ENCODE measurements at regions not wholly inside any gene's neighbourhood (a gene's known extent, or its start where the extent isn't known, plus 50 kb on each side); places are given as distances from the start of the nearest gene placed in this dataset.
A peak's percentile ranks its signal among the peaks of the same experiment; 100 is the strongest.

DNA sequence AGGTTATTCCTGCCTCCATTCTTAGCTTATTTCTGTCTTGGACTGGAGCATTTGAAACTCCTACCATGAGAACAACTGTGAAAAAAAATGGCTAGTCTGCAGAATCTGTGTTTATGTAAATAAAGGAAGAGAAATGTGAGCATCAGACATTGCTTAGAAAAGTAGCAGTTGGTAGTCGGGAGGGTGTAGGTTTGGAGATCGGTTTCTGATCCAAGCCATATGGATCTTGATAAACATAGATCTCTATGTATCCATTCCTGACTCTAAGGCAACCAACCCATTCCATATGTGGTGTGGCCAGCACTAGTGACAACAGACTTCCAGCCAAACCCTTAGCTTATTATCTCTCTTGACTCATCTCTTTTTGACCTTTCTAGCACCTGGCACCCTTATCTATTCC, 127.1 kb downstream of the NMUR2 start:
- in situ Hi-C loops (cut with HindIII; ENCODE audit: low sequenced_read_pairs): no loop called here
- DNase-seq (ENCODE audit: low spot score): no peak

DNA sequence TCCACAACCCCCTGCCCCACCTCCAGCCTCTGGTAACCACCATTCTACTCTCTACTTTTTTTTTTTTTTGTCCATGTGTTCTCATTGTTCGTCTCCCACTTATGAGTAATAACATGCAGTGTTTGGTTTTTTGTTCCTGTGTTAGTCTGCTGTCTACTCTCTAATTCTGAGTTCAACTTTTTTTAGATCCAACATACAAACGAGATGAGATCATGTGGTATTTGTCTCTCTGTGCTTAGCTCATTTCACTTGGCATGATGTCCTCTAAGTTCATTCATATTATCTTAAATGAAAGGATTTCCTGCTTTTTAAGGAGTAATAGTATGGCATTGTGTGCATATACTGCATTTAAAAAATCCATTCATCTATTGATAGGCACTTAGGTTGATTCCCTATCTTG, 130.9 kb downstream of the NMUR2 start:
- in situ Hi-C loops (cut with HindIII; ENCODE audit: low sequenced_read_pairs): no loop called here
- no peak for DNase-seq (ENCODE audit: low spot score)

DNA sequence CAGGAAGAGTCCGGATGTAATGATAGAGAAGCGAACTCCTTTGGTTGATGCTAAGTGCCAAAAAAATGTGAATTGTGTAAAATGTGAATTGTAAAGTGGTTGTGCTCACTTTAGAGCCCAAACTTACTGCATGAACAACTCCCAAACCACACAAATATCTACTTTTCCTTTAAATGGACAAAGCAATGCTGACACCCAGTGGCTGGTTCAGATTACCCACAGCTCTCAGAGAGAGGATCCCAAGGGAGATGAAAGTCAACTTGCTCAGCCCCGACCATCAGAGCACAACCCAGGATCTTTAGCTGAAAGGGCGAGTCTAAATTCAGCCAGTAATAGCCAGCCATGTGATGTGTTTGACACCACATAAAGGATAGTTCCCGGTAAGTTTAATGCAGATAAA, 133.7 kb downstream of the NMUR2 start:
- in situ Hi-C loops (cut with HindIII; ENCODE audit: low sequenced_read_pairs): no loop called here
- DNase-seq (ENCODE audit: low spot score): peak; percentile 39

DNA sequence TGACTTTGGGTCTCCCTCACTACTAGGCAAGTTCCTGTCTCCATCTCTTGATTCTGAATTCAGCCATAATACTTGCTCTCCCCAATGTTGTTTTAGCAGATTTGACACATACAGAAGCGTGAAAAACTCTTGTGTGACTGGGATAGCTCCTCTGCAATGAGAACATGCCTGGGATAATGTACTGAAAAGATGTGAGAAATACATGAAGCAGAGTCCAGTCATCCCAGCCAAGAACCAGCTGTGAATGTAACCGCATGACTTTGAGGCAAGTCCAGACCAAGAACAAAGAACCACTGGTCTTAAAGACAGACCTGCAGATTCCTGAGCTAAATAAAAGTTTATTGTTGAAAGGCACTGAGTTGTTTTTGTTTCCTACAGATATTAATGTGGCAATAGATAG, 135.0 kb downstream of the NMUR2 start:
- in situ Hi-C loops (cut with HindIII; ENCODE audit: low sequenced_read_pairs): no loop called here
- DNase-seq (ENCODE audit: low spot score): no peak

DNA sequence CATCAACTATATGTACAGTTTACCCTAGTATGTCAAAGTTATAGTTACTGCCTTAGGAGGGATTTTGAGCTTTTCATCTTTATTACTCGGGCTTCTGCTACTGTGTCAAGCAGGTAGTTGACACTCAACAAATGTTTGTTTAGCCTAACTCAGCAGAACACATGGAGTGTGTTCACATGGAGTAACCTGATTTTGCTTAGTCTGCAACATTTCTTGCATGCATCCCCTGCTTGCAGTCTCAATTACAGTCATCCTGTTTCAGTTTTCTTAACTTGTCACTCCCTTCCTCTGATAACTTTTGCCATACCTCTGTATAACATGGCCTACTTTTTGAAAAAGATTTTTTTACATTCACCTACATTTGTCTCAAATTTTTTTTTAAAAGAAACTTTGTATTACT, 135.5 kb downstream of the NMUR2 start:
- in situ Hi-C loops (cut with HindIII; ENCODE audit: low sequenced_read_pairs): no loop called here
- no peak for DNase-seq (ENCODE audit: low spot score)

DNA sequence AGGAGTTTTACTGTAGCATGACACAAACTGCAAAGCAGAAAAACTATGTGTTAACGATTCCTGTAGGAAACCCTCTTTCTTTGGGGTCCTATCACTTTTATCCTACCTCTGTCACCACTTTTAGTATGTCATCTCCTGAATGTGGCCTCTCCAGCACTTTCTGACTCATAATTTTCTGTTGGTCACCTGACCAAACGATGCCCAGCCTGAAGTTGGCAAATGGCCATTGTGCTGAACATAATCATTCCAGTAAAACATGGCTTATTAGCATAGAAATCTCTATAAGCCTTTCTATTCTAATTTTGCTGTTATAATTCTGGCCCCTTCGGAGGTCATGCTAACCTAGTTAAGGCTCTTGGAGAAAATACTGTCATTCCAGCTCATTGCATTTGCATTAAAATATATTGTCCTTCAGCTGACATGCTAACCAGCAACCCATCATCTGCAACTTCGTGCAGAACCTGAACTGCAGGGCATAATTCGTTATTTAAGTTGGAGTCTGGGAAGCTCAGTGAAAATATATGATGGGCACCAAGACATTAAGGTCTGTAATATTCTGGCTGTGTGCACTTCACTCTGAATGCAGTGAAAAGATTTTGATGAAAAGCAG, 140.3 kb downstream of the NMUR2 start:
- in situ Hi-C loops (cut with HindIII; ENCODE audit: low sequenced_read_pairs): no loop called here
- DNase-seq (ENCODE audit: low spot score): no peak

DNA sequence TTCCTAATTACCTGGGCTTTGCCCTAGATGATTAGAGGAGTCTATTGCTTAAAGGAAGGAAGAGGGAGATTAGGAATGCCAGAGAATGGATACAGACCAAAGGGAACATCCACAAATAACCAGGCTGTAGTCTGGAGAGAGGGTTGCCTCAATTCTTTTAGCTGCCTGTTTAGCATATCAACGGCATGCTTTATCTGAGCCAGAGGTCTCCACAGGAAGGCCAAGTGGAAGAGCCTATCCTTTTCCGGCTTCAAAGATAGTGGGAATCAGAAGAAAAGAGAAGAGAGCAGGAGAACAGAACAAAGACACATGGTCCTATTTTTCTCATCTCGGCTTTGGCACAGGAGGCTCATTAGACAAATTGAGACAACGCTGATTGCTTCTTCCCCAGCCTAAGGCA, 142.4 kb downstream of the NMUR2 start:
- in situ Hi-C loops (cut with HindIII; ENCODE audit: low sequenced_read_pairs): no loop called here
- no peak for DNase-seq (ENCODE audit: low spot score)

DNA sequence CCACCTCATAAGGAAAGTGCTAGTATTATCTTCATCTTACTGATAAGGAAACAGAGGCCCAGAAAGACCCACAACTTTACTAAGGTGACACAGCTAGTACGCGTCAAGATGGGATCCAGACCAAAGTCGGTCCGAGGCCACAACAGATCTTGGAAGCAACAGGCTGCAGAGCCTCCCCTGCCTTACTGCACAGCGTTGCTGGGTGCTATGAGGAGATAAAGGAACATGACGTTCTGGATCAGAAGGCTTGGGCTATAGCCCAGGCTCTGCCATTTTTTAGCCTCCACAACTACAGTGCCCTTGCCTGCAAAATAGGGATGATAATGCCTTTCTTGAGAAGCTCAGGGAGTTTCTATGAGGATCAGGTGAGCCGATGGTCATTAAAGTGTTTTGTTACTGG, 144.1 kb downstream of the NMUR2 start:
- no peak for DNase-seq (ENCODE audit: low spot score)
- in situ Hi-C loops (cut with HindIII; ENCODE audit: low sequenced_read_pairs): no loop called here

DNA sequence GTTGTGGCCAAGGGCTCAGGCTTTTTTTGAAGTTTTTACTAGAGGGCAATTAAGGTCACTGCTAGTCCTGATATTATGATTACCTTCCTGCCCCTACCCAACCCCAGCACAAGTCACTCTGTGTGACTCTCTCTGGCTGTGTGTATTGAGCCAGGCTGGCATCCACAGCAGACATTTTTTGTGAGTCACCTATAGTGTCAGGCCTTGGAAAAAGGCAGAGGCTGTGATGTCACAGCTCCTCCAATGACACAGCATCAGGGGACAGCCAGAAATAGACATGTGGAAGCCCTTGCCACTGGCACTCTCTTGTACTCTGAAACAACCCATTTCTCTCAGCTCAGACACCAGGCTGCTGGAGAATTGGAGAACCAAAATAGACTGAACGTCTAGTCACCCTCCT, 145.4 kb downstream of the NMUR2 start:
- DNase-seq (ENCODE audit: low spot score): no peak
- in situ Hi-C loops (cut with HindIII; ENCODE audit: low sequenced_read_pairs): no loop called here

DNA sequence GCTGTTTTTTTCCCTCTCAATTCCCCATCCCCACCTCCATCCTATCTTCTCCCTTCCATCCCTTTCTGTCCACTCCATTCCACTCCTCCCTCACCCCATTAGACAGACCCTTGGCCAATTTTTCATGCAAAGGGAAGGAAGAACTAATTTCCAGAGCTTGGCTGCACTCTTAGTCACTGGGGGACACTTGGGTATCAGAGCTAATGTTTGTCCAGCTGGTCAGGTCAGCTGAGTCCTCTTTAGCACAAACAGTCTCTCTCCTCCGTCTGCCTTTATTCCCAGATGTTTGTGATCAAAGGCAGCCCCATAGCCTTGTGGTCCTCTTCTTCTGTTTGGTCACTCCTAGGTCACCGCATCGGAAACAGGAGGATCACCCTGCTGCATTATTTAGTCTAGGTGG, 148.5 kb downstream of the NMUR2 start:
- no peak for DNase-seq (ENCODE audit: low spot score)
- in situ Hi-C loops (cut with HindIII; ENCODE audit: low sequenced_read_pairs): no loop called here

DNA sequence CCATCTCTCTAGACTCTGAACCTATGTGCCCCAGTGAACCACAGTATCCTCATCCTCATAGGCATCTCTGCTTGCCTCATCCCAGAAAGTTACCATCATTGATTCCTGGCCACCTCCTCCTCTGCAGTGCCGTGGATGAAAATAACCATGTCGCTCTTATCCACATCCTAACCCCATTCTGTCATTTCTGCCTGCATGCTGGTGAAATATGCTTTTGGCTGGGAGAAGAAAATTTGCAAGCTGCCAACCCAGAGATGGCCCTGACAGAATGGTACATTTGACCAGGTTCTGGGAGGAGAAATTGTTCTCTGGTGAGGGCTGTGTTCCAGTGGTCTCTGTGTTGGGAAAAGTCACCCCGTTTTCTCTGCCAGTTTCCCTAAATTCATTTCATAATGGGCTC, 149.7 kb downstream of the NMUR2 start:
- in situ Hi-C loops (cut with HindIII; ENCODE audit: low sequenced_read_pairs): no loop called here

DNA sequence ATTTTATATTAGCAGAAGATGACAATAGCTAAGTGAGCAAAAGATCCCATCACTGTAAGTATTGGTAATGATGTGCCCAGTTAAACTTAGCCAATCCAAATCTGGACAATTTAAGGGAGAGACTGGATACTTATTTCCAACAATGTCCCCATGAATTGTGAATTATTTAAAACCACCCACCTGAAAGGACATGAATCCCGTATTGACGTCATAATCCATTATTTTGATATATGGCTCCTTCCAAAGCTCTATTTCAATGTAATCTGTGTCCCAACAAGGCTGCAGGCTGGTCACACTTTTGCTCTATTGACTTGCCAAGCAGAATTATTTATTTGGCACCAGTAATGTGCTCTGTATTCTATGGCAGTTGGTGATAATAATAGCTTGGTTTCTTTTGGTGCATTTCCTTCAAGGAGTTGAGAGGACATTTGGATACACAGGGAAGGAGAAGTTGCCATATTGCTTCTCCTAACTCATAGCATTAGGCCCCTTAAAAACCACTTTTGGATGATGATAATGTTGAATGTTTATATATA, 157.2 kb downstream of the NMUR2 start:
- in situ Hi-C loops (cut with HindIII; ENCODE audit: low sequenced_read_pairs): no loop called here
- DNase-seq (ENCODE audit: low spot score): peak; percentile 70

More for the DNA sequence above, 149.7 kb downstream of the NMUR2 start:
- DNase-seq (ENCODE audit: low spot score): peak; percentile 88

DNA sequence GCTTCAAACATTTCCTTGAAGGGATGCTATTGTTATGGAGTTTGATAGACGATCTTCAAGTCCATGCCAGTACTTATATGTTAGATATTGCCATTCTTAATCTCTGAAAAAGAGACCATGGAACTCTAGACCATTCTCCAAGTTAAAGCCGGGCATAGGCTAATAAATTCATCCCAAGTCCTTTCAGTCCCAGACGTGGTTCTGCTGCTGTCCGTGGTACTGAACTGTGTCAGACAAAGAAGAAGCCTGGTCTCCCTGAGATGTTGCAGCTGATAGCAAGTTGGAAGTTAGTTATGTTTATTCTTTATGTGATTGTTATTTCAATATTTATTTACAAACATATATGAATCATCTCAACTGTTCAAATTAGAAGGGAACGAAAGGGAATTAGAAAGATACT, 158.7 kb downstream of the NMUR2 start:
- no peak for DNase-seq (ENCODE audit: low spot score)
- in situ Hi-C loops (cut with HindIII; ENCODE audit: low sequenced_read_pairs): no loop called here

DNA sequence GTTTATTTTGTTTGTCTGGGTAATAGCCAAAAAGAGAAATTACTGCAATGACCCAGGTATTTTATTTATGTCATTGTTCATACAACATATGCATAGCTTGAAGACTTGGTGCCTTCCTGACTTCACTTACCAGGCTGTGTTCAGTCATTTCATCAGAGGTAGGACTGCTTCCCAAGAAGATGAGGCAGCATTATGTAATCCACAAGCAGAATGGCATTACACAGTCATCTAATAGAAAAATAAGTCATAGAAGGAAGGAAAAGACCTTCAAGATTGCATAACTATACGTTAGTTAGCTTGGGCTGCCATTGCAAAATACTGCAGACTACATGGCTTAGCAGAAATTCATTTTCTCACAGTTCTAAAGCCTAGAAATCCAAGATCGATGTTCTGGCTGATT, 167.5 kb downstream of the NMUR2 start:
- DNase-seq (ENCODE audit: low spot score): no peak
- in situ Hi-C loops (cut with HindIII; ENCODE audit: low sequenced_read_pairs): no loop called here

DNA sequence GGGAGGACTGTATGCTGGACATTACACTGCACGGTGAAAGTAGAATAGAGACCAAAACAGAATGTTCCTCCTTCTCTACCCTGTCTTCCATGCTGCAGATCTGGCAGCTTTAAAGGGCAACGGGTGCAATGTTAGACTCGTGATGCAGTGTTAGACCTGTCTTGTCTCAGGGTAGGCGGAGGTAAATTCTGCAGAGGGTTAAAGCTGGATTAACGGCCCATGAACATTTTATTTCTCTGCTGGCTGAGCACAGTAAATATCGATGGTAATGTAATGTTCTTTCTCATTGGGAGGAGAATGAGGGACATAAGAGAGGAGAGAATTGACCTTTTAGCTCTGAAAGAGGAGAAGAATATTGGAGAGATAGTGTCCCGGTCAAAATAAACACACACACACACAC, 178.9 kb downstream of the NMUR2 start:
- in situ Hi-C loops (cut with HindIII; ENCODE audit: low sequenced_read_pairs): no loop called here

DNA sequence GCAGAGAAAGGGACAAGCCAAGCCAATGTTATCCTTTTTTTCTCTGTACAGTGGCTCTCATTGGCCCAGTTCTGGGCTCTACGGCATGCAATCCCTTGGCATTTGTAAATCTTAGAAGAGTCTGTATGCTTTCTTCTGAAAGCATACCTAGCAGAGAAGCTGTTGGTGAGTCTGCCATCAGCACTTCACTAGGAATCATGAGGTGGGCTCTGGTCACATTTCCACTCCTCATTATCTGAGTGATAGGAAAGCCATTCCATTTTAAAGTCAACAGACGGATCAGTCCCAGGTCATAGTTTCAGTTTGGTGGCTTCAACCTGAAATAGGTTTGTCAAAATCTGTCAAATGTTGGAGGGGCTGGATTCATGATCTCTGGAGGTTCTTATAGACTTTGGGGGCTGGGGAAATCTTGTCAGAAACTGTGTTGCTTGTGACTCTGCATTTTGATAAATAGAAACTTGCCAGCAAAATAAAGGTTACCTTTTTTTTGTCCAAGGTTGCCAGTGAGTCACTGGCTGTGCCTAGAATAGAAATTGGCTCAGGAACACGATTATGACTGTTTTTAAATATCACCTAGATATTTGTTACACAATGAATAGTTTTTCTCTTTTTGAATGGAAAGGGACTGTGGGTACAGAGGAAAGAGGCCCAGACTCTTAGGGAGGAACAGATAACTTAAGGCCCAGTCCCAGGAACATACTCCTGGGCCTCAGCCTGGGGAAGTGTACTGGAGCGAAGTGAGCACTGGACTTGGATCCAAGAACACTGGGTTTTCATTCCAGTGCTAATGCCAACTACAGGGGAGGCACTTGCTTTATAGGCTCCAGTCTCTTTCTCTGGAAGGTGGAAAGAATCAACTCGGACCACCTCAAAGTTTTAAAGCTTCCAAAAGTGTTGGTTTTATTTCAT, 183.1 kb downstream of the NMUR2 start:
- DNase-seq (ENCODE audit: low spot score): peak; percentile 35
- in situ Hi-C loops (cut with HindIII; ENCODE audit: low sequenced_read_pairs): no loop called here

More for the DNA sequence above, 178.9 kb downstream of the NMUR2 start:
- no peak for DNase-seq (ENCODE audit: low spot score)

DNA sequence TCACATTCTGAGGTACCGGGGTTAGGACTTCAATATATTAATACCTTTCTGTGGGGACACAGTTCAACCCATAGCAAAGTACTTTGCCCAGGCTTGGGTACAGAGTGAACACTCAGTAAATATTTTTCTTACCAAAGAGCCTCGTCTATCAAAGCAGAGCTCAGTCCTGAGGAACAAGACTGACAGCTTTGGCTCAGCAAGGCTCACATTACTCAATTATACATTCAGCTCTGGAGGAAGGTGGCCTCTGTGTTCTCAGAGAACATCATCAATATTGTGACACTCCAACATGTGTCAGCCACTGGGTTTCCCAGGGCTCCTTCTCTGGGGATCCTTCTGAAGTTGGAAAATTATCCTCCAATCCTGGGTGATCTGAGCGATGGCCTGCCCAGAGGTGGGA, 186.4 kb downstream of the NMUR2 start:
- no peak for DNase-seq (ENCODE audit: low spot score)
- in situ Hi-C loops (cut with HindIII; ENCODE audit: low sequenced_read_pairs): no loop called here

DNA sequence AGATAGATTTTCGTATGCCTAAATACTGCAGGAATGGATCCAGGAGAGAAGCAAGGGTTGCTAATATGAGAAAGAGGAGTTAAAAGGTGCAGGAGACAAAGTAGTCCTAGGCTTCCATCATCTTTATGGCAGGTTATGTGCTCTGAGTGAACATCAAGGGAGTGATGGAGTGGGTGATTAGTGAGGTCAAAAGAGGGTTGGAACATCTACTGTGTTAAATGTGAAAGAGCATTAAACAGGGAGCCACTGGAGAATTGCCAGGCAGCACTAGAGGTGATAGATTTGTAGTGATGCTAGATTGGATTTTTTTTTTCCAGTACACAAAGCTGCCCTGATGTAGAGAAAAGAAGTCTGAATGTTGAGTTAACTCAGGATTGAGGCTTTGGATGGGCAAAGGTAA, 199.3 kb downstream of the NMUR2 start:
- in situ Hi-C loops (cut with HindIII; ENCODE audit: low sequenced_read_pairs): no loop called here

DNA sequence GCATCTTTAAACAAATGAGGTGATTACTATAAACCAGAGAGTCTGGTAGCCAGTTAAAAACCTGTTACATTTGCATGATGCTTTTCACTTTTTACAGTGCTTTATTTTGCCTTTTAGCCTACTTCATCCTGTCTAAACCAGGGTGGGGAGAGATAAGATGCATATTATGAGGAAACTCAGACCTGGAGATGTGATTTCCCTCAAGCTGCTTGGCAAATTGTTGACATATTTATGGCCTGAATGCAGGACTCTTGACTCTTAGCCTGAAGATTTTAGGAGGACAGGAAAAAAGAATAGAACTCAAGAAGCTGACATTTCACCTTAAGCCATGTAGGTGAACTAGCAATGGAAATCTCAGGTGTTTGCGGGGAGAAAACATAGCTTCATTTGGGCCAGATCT, 202.8 kb downstream of the NMUR2 start:
- DNase-seq (ENCODE audit: low spot score): no peak
- in situ Hi-C loops (cut with HindIII; ENCODE audit: low sequenced_read_pairs): no loop called here

More for the DNA sequence above, 199.3 kb downstream of the NMUR2 start:
- DNase-seq (ENCODE audit: low spot score): no peak

DNA sequence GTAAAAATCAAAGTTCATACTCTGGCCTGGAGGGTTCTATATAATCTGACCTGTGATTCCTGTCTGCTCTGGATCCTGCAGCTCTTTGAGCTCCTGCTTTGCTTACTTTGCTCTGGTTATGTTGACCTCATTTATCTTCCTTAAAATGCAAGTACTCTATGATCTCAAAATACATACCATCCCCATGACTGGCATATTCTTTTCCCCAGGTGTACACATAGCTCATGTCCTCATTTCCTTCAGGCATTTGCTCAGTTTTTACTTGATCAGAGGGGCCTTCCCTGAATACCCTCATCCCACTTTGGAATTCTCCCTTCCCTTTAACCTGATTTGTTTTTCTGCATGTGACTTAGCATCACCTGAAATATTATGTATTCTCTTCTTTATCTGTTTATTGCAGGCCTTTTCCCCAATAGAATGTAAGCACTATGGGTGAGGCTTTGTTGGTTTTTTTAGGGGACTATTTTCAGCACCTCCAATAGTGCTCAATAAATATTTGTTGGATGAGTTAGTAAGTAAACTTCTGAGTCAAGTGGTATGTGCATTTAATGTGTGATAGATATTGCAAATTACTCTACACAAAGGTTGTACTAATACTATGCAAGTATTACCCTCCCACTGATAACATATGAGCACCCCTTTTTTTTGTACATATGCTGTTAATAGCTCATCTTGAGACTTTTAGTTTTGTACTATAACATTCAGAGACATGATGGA, 211.5 kb downstream of the NMUR2 start:
- in situ Hi-C loops (cut with HindIII; ENCODE audit: low sequenced_read_pairs): no loop called here

More for the DNA sequence above, 211.5 kb downstream of the NMUR2 start:
- no peak for DNase-seq (ENCODE audit: low spot score)

All from G401 (cell line).